ENCODE measurements at regions not wholly inside any gene's neighbourhood (a gene's known extent, or its start where the extent isn't known, plus 50 kb on each side); places are given as distances from the start of the nearest gene placed in this dataset.

- TF ChIP-seq, protein P1, sequence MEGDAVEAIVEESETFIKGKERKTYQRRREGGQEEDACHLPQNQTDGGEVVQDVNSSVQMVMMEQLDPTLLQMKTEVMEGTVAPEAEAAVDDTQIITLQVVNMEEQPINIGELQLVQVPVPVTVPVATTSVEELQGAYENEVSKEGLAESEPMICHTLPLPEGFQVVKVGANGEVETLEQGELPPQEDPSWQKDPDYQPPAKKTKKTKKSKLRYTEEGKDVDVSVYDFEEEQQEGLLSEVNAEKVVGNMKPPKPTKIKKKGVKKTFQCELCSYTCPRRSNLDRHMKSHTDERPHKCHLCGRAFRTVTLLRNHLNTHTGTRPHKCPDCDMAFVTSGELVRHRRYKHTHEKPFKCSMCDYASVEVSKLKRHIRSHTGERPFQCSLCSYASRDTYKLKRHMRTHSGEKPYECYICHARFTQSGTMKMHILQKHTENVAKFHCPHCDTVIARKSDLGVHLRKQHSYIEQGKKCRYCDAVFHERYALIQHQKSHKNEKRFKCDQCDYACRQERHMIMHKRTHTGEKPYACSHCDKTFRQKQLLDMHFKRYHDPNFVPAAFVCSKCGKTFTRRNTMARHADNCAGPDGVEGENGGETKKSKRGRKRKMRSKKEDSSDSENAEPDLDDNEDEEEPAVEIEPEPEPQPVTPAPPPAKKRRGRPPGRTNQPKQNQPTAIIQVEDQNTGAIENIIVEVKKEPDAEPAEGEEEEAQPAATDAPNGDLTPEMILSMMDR (IDR thresholded peaks at IDR 0.05) = no peak
- no peak for TF ChIP-seq SIN3A (IDR thresholded peaks at IDR 0.05; ENCODE audit: borderline replicate concordance, insufficient read depth, low read depth, low read length)
- TF ChIP-seq, protein P2, sequence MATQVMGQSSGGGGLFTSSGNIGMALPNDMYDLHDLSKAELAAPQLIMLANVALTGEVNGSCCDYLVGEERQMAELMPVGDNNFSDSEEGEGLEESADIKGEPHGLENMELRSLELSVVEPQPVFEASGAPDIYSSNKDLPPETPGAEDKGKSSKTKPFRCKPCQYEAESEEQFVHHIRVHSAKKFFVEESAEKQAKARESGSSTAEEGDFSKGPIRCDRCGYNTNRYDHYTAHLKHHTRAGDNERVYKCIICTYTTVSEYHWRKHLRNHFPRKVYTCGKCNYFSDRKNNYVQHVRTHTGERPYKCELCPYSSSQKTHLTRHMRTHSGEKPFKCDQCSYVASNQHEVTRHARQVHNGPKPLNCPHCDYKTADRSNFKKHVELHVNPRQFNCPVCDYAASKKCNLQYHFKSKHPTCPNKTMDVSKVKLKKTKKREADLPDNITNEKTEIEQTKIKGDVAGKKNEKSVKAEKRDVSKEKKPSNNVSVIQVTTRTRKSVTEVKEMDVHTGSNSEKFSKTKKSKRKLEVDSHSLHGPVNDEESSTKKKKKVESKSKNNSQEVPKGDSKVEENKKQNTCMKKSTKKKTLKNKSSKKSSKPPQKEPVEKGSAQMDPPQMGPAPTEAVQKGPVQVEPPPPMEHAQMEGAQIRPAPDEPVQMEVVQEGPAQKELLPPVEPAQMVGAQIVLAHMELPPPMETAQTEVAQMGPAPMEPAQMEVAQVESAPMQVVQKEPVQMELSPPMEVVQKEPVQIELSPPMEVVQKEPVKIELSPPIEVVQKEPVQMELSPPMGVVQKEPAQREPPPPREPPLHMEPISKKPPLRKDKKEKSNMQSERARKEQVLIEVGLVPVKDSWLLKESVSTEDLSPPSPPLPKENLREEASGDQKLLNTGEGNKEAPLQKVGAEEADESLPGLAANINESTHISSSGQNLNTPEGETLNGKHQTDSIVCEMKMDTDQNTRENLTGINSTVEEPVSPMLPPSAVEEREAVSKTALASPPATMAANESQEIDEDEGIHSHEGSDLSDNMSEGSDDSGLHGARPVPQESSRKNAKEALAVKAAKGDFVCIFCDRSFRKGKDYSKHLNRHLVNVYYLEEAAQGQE (IDR thresholded peaks at IDR 0.05; ENCODE audit: insufficient read depth in 1 of 2, low read depth in 2 of 2, low read length in 1 of 2) = no peak
Observed at GRCh38 chr3:76724706-76725105, 315.2 kb upstream of the ROBO2 start.

All from Panc1 (cell line).